ENCODE measurements at regions not wholly inside any gene's neighbourhood (a gene's known extent, or its start where the extent isn't known, plus 50 kb on each side); places are given as distances from the start of the nearest gene placed in this dataset.

DNA sequence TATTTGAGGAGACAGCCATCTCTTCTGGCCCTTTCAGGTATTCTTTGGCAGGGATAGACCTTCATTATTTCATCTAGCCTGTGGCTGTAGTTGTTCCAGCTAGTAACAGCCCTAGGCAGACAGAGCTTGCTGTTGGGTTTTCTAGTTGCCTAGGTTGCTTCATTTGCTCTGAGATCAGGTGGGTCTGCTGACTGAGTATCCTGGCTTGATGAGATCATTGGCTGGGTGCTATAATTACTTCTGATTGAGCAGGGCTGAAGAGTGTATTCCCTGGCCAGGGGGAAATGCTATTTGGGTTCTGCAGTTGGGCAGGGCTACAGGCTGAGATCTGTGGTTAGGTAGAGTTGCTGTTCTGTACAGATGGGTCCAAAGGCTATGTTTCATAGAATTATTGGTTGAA is 456.1 kb downstream of the PSAT1 start:
- TF ChIP-seq CTCF (IDR thresholded peaks at IDR 0.05) (no peak), POLR2A (IDR thresholded peaks at IDR 0.05) (no peak), EP300 (IDR thresholded peaks at IDR 0.05) (no peak)

All from ovary (tissue), 3 donors.